ENCODE measurements at regions not wholly inside any gene's neighbourhood (a gene's known extent, or its start where the extent isn't known, plus 50 kb on each side); places are given as distances from the start of the nearest gene placed in this dataset.
"Not testable (repeated sequence)": the region's sequence is repeated elsewhere in the genome, so short reads cannot be mapped to it uniquely, and the experiment has no call there.

GRCh38 chr3:174366904-174367303 lies 492.2 kb upstream of the NAALADL2 start:
- not testable (repeated sequence) for H3K27me3 ChIP-seq (ENCODE audit: insufficient read depth, low read length); H3K9me3 ChIP-seq (ENCODE audit: low read depth, low read length); H3K4me1 ChIP-seq (ENCODE audit: insufficient read depth, low read length); H3K4me3 ChIP-seq (ENCODE audit: low read length)

- peaks cover 4% of the 10 kb centered on the region for H3K9me3 ChIP-seq (ENCODE audit: low read depth, low read length)
- no peak overlapping the region for H3K4me3 ChIP-seq (ENCODE audit: low read length)
- H3K27me3 ChIP-seq (ENCODE audit: insufficient read depth, low read length) = no peaks in the 10 kb centered on the region
- H3K4me1 ChIP-seq (ENCODE audit: insufficient read depth, low read length) = no peaks in the 10 kb centered on the region
Observed at GRCh38 chr3:174376346-174376745, 482.8 kb upstream of the NAALADL2 start.

- H3K4me1 ChIP-seq (ENCODE audit: insufficient read depth, low read length) = no peaks in the 10 kb centered on the region
- no peak overlapping the region for H3K4me3 ChIP-seq (ENCODE audit: low read length)
- H3K9me3 ChIP-seq (ENCODE audit: low read depth, low read length) = no peaks in the 10 kb centered on the region
- no peaks in the 10 kb centered on the region for H3K27me3 ChIP-seq (ENCODE audit: insufficient read depth, low read length)
Observed at GRCh38 chr3:174377096-174377495, 482.0 kb upstream of the NAALADL2 start.

GRCh38 chr3:174377684-174378083 lies 481.4 kb upstream of the NAALADL2 start:
- Histone ChIP-seq H3K27me3 (ENCODE audit: insufficient read depth, low read length) (no peaks in the 10 kb centered on the region), H3K4me3 (ENCODE audit: low read length) (no peak overlapping the region), H3K9me3 (ENCODE audit: low read depth, low read length) (no peaks in the 10 kb centered on the region), H3K4me1 (ENCODE audit: insufficient read depth, low read length) (no peaks in the 10 kb centered on the region)

- H3K27me3 ChIP-seq (ENCODE audit: insufficient read depth, low read length) = no peaks in the 10 kb centered on the region
- H3K4me3 ChIP-seq (ENCODE audit: low read length) = no peak overlapping the region
- H3K4me1 ChIP-seq (ENCODE audit: insufficient read depth, low read length) = no peaks in the 10 kb centered on the region
- H3K9me3 ChIP-seq (ENCODE audit: low read depth, low read length) = no peaks in the 10 kb centered on the region
Observed at GRCh38 chr3:174382878-174383277, 476.3 kb upstream of the NAALADL2 start.

- Histone ChIP-seq H3K4me1 (ENCODE audit: insufficient read depth, low read length) (no peaks in the 10 kb centered on the region), H3K4me3 (ENCODE audit: low read length) (no peak overlapping the region), H3K27me3 (ENCODE audit: insufficient read depth, low read length) (no peaks in the 10 kb centered on the region), H3K9me3 (ENCODE audit: low read depth, low read length) (no peaks in the 10 kb centered on the region)
Observed at GRCh38 chr3:174387736-174388135, 471.4 kb upstream of the NAALADL2 start.

GRCh38 chr3:174397848-174398247 lies 461.3 kb upstream of the NAALADL2 start:
- H3K4me1 ChIP-seq (ENCODE audit: insufficient read depth, low read length) = no peaks in the 10 kb centered on the region
- no peaks in the 10 kb centered on the region for H3K9me3 ChIP-seq (ENCODE audit: low read depth, low read length)
- H3K4me3 ChIP-seq (ENCODE audit: low read length) = no peak overlapping the region
- H3K27me3 ChIP-seq (ENCODE audit: insufficient read depth, low read length) = no peaks in the 10 kb centered on the region

- Histone ChIP-seq H3K9me3 (ENCODE audit: low read depth, low read length) (no peaks in the 10 kb centered on the region), H3K27me3 (ENCODE audit: insufficient read depth, low read length) (no peaks in the 10 kb centered on the region), H3K4me3 (ENCODE audit: low read length) (no peak overlapping the region)
Observed at GRCh38 chr3:174398761-174399160, 460.4 kb upstream of the NAALADL2 start.

GRCh38 chr3:174403831-174404230 lies 455.3 kb upstream of the NAALADL2 start:
- Histone ChIP-seq H3K4me1 (ENCODE audit: insufficient read depth, low read length) (no peaks in the 10 kb centered on the region), H3K27me3 (ENCODE audit: insufficient read depth, low read length) (no peaks in the 10 kb centered on the region), H3K9me3 (ENCODE audit: low read depth, low read length) (no peaks in the 10 kb centered on the region), H3K4me3 (ENCODE audit: low read length) (no peak overlapping the region)

More at GRCh38 chr3:174398761-174399160, 460.4 kb upstream of the NAALADL2 start:
- no peaks in the 10 kb centered on the region for H3K4me1 ChIP-seq (ENCODE audit: insufficient read depth, low read length)

- no peaks in the 10 kb centered on the region for H3K4me1 ChIP-seq (ENCODE audit: insufficient read depth, low read length)
- no peaks in the 10 kb centered on the region for H3K9me3 ChIP-seq (ENCODE audit: low read depth, low read length)
- H3K27me3 ChIP-seq (ENCODE audit: insufficient read depth, low read length) = no peaks in the 10 kb centered on the region
- H3K4me3 ChIP-seq (ENCODE audit: low read length) = no peak overlapping the region
Observed at GRCh38 chr3:174408310-174408709, 450.8 kb upstream of the NAALADL2 start.

GRCh38 chr3:174409086-174409743 lies 449.9 kb upstream of the NAALADL2 start:
- no peaks in the 10 kb centered on the region for H3K4me1 ChIP-seq (ENCODE audit: insufficient read depth, low read length)
- no peak overlapping the region for H3K4me3 ChIP-seq (ENCODE audit: low read length)
- no peaks in the 10 kb centered on the region for H3K27me3 ChIP-seq (ENCODE audit: insufficient read depth, low read length)
- H3K9me3 ChIP-seq (ENCODE audit: low read depth, low read length) = no peaks in the 10 kb centered on the region

GRCh38 chr3:174413062-174413912 lies 445.8 kb upstream of the NAALADL2 start:
- peaks cover 4% of the 10 kb centered on the region for H3K4me1 ChIP-seq (ENCODE audit: insufficient read depth, low read length)
- no peaks in the 10 kb centered on the region for H3K9me3 ChIP-seq (ENCODE audit: low read depth, low read length)
- no peaks in the 10 kb centered on the region for H3K27me3 ChIP-seq (ENCODE audit: insufficient read depth, low read length)
- H3K4me3 ChIP-seq (ENCODE audit: low read length) = no peak overlapping the region

- Histone ChIP-seq H3K27me3 (ENCODE audit: insufficient read depth, low read length) (no peaks in the 10 kb centered on the region), H3K4me1 (ENCODE audit: insufficient read depth, low read length) (peaks cover 4% of the 10 kb centered on the region), H3K4me3 (ENCODE audit: low read length) (no peak overlapping the region), H3K9me3 (ENCODE audit: low read depth, low read length) (no peaks in the 10 kb centered on the region)
Observed at GRCh38 chr3:174414902-174415301, 444.2 kb upstream of the NAALADL2 start.

GRCh38 chr3:174417573-174417972 lies 441.6 kb upstream of the NAALADL2 start:
- no peak overlapping the region for H3K4me3 ChIP-seq (ENCODE audit: low read length)
- H3K4me1 ChIP-seq (ENCODE audit: insufficient read depth, low read length) = peaks cover 4% of the 10 kb centered on the region
- H3K9me3 ChIP-seq (ENCODE audit: low read depth, low read length) = no peaks in the 10 kb centered on the region
- no peaks in the 10 kb centered on the region for H3K27me3 ChIP-seq (ENCODE audit: insufficient read depth, low read length)

GRCh38 chr3:174419216-174419615 lies 439.9 kb upstream of the NAALADL2 start:
- Histone ChIP-seq H3K4me3 (ENCODE audit: low read length) (no peak overlapping the region), H3K27me3 (ENCODE audit: insufficient read depth, low read length) (no peaks in the 10 kb centered on the region), H3K4me1 (ENCODE audit: insufficient read depth, low read length) (peaks cover 4% of the 10 kb centered on the region), H3K9me3 (ENCODE audit: low read depth, low read length) (no peaks in the 10 kb centered on the region)

GRCh38 chr3:174423936-174424335 lies 435.2 kb upstream of the NAALADL2 start:
- no peaks in the 10 kb centered on the region for H3K4me1 ChIP-seq (ENCODE audit: insufficient read depth, low read length)
- H3K9me3 ChIP-seq (ENCODE audit: low read depth, low read length) = no peaks in the 10 kb centered on the region
- H3K4me3 ChIP-seq (ENCODE audit: low read length) = no peak overlapping the region
- no peaks in the 10 kb centered on the region for H3K27me3 ChIP-seq (ENCODE audit: insufficient read depth, low read length)
